GM23248 (cell line): ENCODE measurements at regions not wholly inside any gene's neighbourhood (a gene's known extent, or its start where the extent isn't known, plus 50 kb on each side); places are given as distances from the start of the nearest gene placed in this dataset.

Experiments used
- DNase-seq: peaks from one replicate; pipeline ENCODE4 v3.0.0-alpha.2; 2015
- H2AFZ ChIP-seq: fragments of 200-600 bp; sonication (generic); 2 replicates; pipeline ENCODE4 v1.6.1; 2016; ENCODE audit warnings: antibody characterized with exemption
- H3F3A ChIP-seq: fragments of 200-600 bp; sonication (generic); 2 replicates; pipeline ENCODE4 v1.6.1; 2016; ENCODE audit warnings: mild to moderate bottlenecking, antibody characterized with exemption, mixed run types; ENCODE audit not compliant: insufficient read depth
- H3K27ac ChIP-seq: fragments of 200-600 bp; sonication (generic); 2 replicates; pipeline ENCODE4 v1.5.1; 2016; ENCODE audit warnings: mild to moderate bottlenecking
- H3K27me3 ChIP-seq: fragments of 200-600 bp; sonication (generic); replicated peaks from 2 replicates; pipeline ENCODE4 v1.6.1; 2016; ENCODE audit warnings: mild to moderate bottlenecking; ENCODE audit not compliant: insufficient read depth
- H3K36me3 ChIP-seq: fragments of 200-600 bp; sonication (generic); 2 replicates; pipeline ENCODE4 v1.6.1; 2016; ENCODE audit warnings: low read depth, mild to moderate bottlenecking
- H3K4me1 ChIP-seq: fragments of 200-600 bp; sonication (generic); 2 replicates; pipeline ENCODE4 v1.6.1; 2016; ENCODE audit warnings: mild to moderate bottlenecking; ENCODE audit not compliant: insufficient read depth
- H3K4me2 ChIP-seq: fragments of 200-600 bp; sonication (generic); one replicate; pipeline ENCODE4 v1.6.1; 2016; ENCODE audit warnings: mild to moderate bottlenecking; ENCODE audit not compliant: unreplicated experiment
- H3K4me3 ChIP-seq: fragments of 200-600 bp; sonication (generic); 2 replicates; pipeline ENCODE4 v1.5.1; 2016; ENCODE audit warnings: mild to moderate bottlenecking
- H3K79me2 ChIP-seq: fragments of 200-600 bp; sonication (generic); 2 replicates; pipeline ENCODE4 v1.6.1; 2016; ENCODE audit warnings: mild to moderate bottlenecking; ENCODE audit not compliant: insufficient read depth
- H3K9ac ChIP-seq: fragments of 200-600 bp; sonication (generic); 2 replicates; pipeline ENCODE4 v1.6.1; 2016; ENCODE audit warnings: mild to moderate bottlenecking
- H3K9me2 ChIP-seq: fragments of 200-600 bp; sonication (generic); 2 replicates; pipeline ENCODE4 v1.6.1; 2016; ENCODE audit warnings: mixed run types, mild to moderate bottlenecking, moderate library complexity; ENCODE audit not compliant: insufficient read depth
- H3K9me3 ChIP-seq: fragments of 200-600 bp; sonication (generic); one replicate; pipeline ENCODE4 v1.6.1; 2017; ENCODE audit warnings: low read depth
- H4K20me1 ChIP-seq: fragments of 200-600 bp; sonication (generic); 2 replicates; pipeline ENCODE4 v1.6.0; 2016; ENCODE audit not compliant: insufficient read depth
- EZH2 ChIP-seq: fragments of 200-600 bp; sonication (generic); IDR thresholded peaks from 2 replicates; pipeline ENCODE4 v1.6.1; 2018; ENCODE audit warnings: antibody characterized with exemption, mild to moderate bottlenecking; ENCODE audit not compliant: insufficient read depth, poor library complexity, severe bottlenecking
- EZH2phosphoT487 ChIP-seq: fragments of 200-600 bp; sonication (generic); IDR thresholded peaks from 2 replicates; pipeline ENCODE4 v1.6.1; 2018; ENCODE audit warnings: antibody characterized with exemption, moderate library complexity, mild to moderate bottlenecking, low read depth; ENCODE audit not compliant: insufficient read depth
- WGBS, 2 experiments: methylation state at CpG; one replicate each; pipeline ENCODE4 v1.1.6; 2015 to 2017; ENCODE audit warnings: low lambda C conversion rate in 2 of 2, low coverage in 1 of 2; ENCODE audit errors: missing lambda C conversion rate in 2 of 2; 5-methylcytosine and 5-hydroxymethylcytosine counted together
- in situ Hi-C: fragments of 300-500 bp; cut with MboI; formaldehyde crosslinking; loops from 2 replicates; pipeline ENCODE4 v1.15.0; 2020

DNA sequence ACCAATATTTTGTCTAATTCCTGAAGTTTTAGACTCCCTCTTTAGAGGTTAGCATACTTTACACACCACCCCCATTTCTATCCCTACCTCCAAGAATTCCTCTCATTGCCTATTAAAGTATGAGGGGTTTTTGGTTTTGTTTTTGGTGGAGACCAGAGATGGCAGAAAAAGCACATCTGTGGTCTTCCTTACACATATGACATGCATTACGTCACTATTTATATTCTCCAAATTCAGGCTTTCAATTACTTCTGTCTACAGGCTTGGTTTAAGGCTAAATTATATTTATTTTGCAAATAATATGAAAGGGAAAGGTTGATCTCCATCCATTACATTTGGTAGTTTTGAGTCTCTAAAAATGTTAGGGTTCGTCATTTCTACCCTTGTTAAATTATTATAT is 674.6 kb downstream of the LMO4 start:
- no peaks in the 10 kb centered on the region for H3K9me2 ChIP-seq
- in situ Hi-C loops, result no loop called here
- 85 to 91% methylated on average over 2 of the region's 2 CpGs for WGBS, 2 experiments

DNA sequence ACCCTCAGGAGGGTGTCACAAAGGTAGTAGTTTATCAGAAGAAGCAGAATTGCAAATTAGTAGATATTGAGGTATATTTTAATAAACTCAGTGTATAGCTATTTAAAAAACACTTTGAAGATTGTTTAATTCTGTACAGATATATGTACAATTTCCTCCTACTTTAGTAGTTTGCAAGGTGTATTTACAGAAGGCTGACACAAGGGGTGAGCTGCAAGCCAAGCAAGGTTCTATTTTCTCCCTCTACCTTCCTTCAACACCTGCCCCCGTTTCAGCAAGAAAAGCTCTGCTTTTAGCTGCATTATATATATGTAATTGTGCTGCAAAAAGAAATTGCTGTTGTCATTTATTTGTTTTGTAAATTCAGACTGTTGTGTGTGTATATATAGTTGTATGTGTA is 674.2 kb upstream of the PKN2 start:
- Histone ChIP-seq H3K36me3 (no peaks in the 10 kb centered on the region), H3K79me2 (no peaks in the 10 kb centered on the region), H3K9me3 (no peaks in the 10 kb centered on the region), H3K27me3 (no peaks in the 10 kb centered on the region), H3K9me2 (no peaks in the 10 kb centered on the region), H4K20me1 (no peaks in the 10 kb centered on the region), H3K27ac (no peak overlapping the region), H3K4me1 (0 out of 2 replicates have a peak, but pooled peaks cover 4% of the 10 kb centered on the region), H3K4me3 (no peak overlapping the region), H3K4me2 (no peak overlapping the region), H2AFZ (no peak overlapping the region), H3K9ac (no peak overlapping the region), H3F3A (no peaks in the 10 kb centered on the region)
- no peak for DNase-seq
- in situ Hi-C loops, result no loop called here
- WGBS, 2 experiments, result 15 to 22% methylated on average over 1 of the region's 1 CpG
- TF ChIP-seq EZH2phosphoT487, result no peak
- TF ChIP-seq EZH2, result no peak

More for the DNA sequence above, 674.6 kb downstream of the LMO4 start:
- H3K27ac ChIP-seq, result no peak overlapping the region
- no peak overlapping the region for H3K4me3 ChIP-seq
- no peaks in the 10 kb centered on the region for H3K36me3 ChIP-seq
- H3K79me2 ChIP-seq, result no peaks in the 10 kb centered on the region
- H2AFZ ChIP-seq, result no peak overlapping the region
- H4K20me1 ChIP-seq, result no peaks in the 10 kb centered on the region
- no peak for TF ChIP-seq EZH2
- no peak for TF ChIP-seq EZH2phosphoT487
- DNase-seq, result no peak
- no peak overlapping the region for H3K4me2 ChIP-seq
- no peak overlapping the region for H3K9ac ChIP-seq
- no peaks in the 10 kb centered on the region for H3K27me3 ChIP-seq
- peaks cover 13% of the 10 kb centered on the region for H3F3A ChIP-seq
- peaks cover 12% of the 10 kb centered on the region for H3K4me1 ChIP-seq
- no peaks in the 10 kb centered on the region for H3K9me3 ChIP-seq

GRCh38 chr1:88013485-88013884 is 670.6 kb upstream of the PKN2 start:
- H3F3A ChIP-seq, result no peaks in the 10 kb centered on the region
- H3K9me2 ChIP-seq, result no peaks in the 10 kb centered on the region
- no peak overlapping the region for H3K4me3 ChIP-seq
- in situ Hi-C loops, result no loop called here
- H3K9me3 ChIP-seq, result no peaks in the 10 kb centered on the region
- H3K27ac ChIP-seq, result no peak overlapping the region
- no peak overlapping the region for H3K4me2 ChIP-seq
- H3K36me3 ChIP-seq, result no peaks in the 10 kb centered on the region
- TF ChIP-seq EZH2 (no peak), EZH2phosphoT487 (no peak)
- H4K20me1 ChIP-seq, result no peaks in the 10 kb centered on the region
- no peak for DNase-seq
- no peak overlapping the region for H2AFZ ChIP-seq
- H3K4me1 ChIP-seq, result 0 out of 2 replicates have a peak, but pooled peaks cover 4% of the 10 kb centered on the region
- H3K27me3 ChIP-seq, result no peaks in the 10 kb centered on the region
- no peaks in the 10 kb centered on the region for H3K79me2 ChIP-seq
- H3K9ac ChIP-seq, result no peak overlapping the region

DNA sequence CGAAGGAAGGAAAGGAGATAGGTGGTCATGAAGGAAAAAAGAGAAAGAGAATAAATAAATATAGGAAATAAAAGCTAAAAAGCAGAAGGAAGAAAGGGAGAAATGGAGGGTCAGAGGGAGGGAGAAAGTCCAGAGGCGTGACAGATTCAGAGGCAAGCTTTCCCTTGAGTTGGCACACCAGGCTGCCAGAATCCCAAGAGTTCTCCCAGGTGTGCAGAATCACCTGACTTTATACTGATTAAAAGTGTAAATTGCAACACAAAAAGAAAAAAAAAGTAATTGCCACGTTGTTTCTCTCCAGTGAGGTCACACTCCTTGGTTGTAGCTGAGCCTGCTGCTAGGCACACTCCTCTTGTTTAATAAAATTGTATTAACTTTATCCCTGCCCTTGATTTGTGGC is 669.9 kb upstream of the PKN2 start:
- Histone ChIP-seq H3K36me3 (no peaks in the 10 kb centered on the region), H3K4me1 (0 out of 2 replicates have a peak, but pooled peaks cover 4% of the 10 kb centered on the region), H3F3A (no peaks in the 10 kb centered on the region), H3K4me2 (no peak overlapping the region), H3K9ac (no peak overlapping the region), H3K79me2 (no peaks in the 10 kb centered on the region), H4K20me1 (no peaks in the 10 kb centered on the region), H3K27me3 (no peaks in the 10 kb centered on the region), H3K9me3 (no peaks in the 10 kb centered on the region), H3K27ac (no peak overlapping the region), H3K9me2 (no peaks in the 10 kb centered on the region), H2AFZ (no peak overlapping the region), H3K4me3 (no peak overlapping the region)
- no peak for TF ChIP-seq EZH2
- no peak for TF ChIP-seq EZH2phosphoT487
- WGBS, 2 experiments, result 95 to 96% methylated on average over 3 of the region's 3 CpGs
- in situ Hi-C loops, result no loop called here
- no peak for DNase-seq

DNA sequence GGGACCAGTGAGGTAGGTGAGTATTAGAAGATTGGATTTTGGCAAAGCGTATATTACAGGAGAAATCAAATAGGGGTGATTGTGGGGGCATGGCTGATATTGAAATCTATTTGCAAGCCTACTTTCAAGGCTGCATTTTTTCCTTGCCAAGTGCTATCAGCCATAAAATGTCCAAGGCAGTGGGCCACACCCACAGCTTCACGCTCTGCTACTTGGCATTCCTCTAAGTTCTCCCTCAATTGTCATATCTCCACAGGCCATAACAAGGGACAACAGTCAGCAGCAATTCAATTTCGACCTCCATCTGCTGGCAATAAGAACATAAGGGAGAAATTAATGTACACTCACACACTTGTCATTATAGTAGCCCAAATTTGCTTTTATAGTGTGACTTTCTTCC is 667.1 kb upstream of the PKN2 start:
- no peaks in the 10 kb centered on the region for H3K9me3 ChIP-seq
- no peaks in the 10 kb centered on the region for H3F3A ChIP-seq
- no peak for DNase-seq
- H3K4me1 ChIP-seq, result 0 out of 2 replicates have a peak, but pooled peaks cover 4% of the 10 kb centered on the region
- no peaks in the 10 kb centered on the region for H3K79me2 ChIP-seq
- H4K20me1 ChIP-seq, result no peaks in the 10 kb centered on the region
- H2AFZ ChIP-seq, result no peak overlapping the region
- in situ Hi-C loops, result no loop called here
- H3K4me3 ChIP-seq, result no peak overlapping the region
- H3K36me3 ChIP-seq, result no peaks in the 10 kb centered on the region
- TF ChIP-seq EZH2phosphoT487 (no peak), EZH2 (no peak)
- H3K9ac ChIP-seq, result no peak overlapping the region
- no peaks in the 10 kb centered on the region for H3K9me2 ChIP-seq
- H3K27ac ChIP-seq, result no peak overlapping the region
- H3K4me2 ChIP-seq, result no peak overlapping the region
- WGBS, 2 experiments, result 47 to 51% methylated on average over 3 of the region's 3 CpGs
- no peaks in the 10 kb centered on the region for H3K27me3 ChIP-seq
